ENCODE measurements at regions not wholly inside any gene's neighbourhood (a gene's known extent, or its start where the extent isn't known, plus 50 kb on each side); places are given as distances from the start of the nearest gene placed in this dataset.

DNA sequence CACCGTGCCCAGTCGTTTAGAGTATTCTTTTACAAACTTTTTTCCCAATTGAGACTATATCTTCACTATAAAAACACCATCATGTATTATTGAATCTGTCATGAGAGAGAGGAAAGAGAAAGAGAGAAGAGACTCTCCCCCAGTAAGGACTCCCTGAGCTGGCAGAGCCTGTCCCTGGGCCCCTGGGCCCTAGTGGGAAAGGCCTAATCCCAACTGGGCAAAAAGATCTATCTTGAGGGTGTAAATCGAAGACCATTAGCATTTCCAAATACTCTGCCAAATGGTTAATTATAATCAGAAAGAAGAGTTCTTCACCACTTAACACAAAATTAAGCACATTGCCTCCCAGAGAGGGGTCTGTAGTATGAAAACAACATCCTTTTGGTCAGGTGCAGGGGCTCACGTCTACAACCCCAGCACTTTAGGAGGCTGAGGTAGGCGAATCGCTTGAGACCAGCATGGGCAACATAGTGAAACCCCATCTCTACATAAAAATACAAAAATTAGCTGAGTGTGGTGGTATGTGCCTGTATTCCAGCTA is 108.2 kb downstream of the SKIDA1 start:
- Histone ChIP-seq H3K4me3 (ENCODE audit: low read length in 2 of 2) (no peak overlapping the region), H3K36me3 (ENCODE audit: control insufficient read depth in 1 of 2, insufficient read depth in 2 of 2, low read length in 1 of 2) (no peaks in the 10 kb centered on the region), H3K27me3 (ENCODE audit: control insufficient read depth in 1 of 2, insufficient read depth in 2 of 2, low read length in 1 of 2) (no peaks in the 10 kb centered on the region), H3K9me3 (ENCODE audit: control insufficient read depth, low read length) (no peaks in the 10 kb centered on the region), H3K27ac (ENCODE audit: low read depth in 1 of 2, low read length in 2 of 2) (no peak overlapping the region), H3K4me1 (ENCODE audit: control insufficient read depth in 1 of 2, insufficient read depth in 2 of 2, low read length in 2 of 2) (no peaks in the 10 kb centered on the region)
- 85 to 86% methylated on average over 6 of the region's 6 CpGs for WGBS, 2 donors
- DNase-seq (no peak), ATAC-seq (ENCODE audit: low FRiP score) (no peak)
- intact Hi-C loops (cut with DNase I): no loop called here

DNA sequence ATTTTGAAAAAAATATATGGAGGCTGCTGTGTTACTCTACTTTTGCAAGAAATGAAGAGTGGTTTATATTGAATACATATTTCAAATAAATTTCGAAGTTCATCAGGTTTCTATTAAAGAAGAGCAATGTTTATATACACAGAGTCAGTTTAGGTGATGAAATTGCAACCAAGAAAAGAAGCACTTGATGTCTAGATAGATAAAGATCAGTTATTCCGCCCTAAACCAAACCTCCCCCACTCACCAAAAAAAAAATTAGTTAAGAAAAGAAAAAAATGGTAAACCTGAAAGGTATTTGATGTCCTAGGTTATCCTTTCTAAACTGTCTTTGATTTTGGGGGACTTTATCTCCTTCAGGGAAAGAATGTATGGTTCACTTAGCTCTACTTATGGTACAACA is 111.8 kb downstream of the SKIDA1 start:
- 91 to 98% methylated on average over 2 of the region's 2 CpGs for WGBS, 2 donors
- ATAC-seq (ENCODE audit: low FRiP score) (no peak), DNase-seq (no peak)
- intact Hi-C loops (cut with DNase I): no loop called here
- H3K9me3 ChIP-seq (ENCODE audit: control insufficient read depth, low read length): no peaks in the 10 kb centered on the region
- H3K4me3 ChIP-seq (ENCODE audit: low read length in 2 of 2): no peak overlapping the region
- H3K4me1 ChIP-seq (ENCODE audit: control insufficient read depth in 1 of 2, insufficient read depth in 2 of 2, low read length in 2 of 2): no peaks in the 10 kb centered on the region
- H3K27ac ChIP-seq (ENCODE audit: low read depth in 1 of 2, low read length in 2 of 2): no peak overlapping the region
- H3K36me3 ChIP-seq (ENCODE audit: control insufficient read depth in 1 of 2, insufficient read depth in 2 of 2, low read length in 1 of 2): no peaks in the 10 kb centered on the region
- H3K27me3 ChIP-seq (ENCODE audit: control insufficient read depth in 1 of 2, insufficient read depth in 2 of 2, low read length in 1 of 2): no peaks in the 10 kb centered on the region

DNA sequence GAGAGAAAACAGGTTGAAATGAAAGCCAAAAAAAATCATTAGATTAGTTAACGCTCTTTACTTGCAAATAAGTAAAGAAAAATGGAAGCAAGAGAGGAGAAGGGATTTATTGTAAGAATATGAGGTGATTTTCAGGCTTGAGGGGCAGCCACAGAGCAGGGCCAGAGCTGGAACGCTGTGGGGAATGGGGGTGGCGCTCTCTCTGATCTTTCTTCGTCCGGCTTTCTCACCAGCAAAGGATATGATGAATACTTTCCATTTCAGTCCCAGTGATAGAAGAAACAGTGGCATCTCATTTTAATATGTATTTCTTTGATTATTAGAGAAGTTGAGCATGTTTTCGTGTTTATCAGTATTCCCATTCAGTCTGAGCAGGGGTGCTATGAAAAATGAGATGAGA is 112.2 kb downstream of the SKIDA1 start:
- H3K4me3 ChIP-seq (ENCODE audit: low read length in 2 of 2): no peak overlapping the region
- H3K27ac ChIP-seq (ENCODE audit: low read depth in 1 of 2, low read length in 2 of 2): no peak overlapping the region
- ATAC-seq (ENCODE audit: low FRiP score) (no peak), DNase-seq (no peak)
- WGBS, 2 donors: 88% methylated on average over 6 of the region's 6 CpGs
- H3K36me3 ChIP-seq (ENCODE audit: control insufficient read depth in 1 of 2, insufficient read depth in 2 of 2, low read length in 1 of 2): no peaks in the 10 kb centered on the region
- no peaks in the 10 kb centered on the region for H3K27me3 ChIP-seq (ENCODE audit: control insufficient read depth in 1 of 2, insufficient read depth in 2 of 2, low read length in 1 of 2)
- no peaks in the 10 kb centered on the region for H3K9me3 ChIP-seq (ENCODE audit: control insufficient read depth, low read length)
- intact Hi-C loops (cut with DNase I): no loop called here
- no peaks in the 10 kb centered on the region for H3K4me1 ChIP-seq (ENCODE audit: control insufficient read depth in 1 of 2, insufficient read depth in 2 of 2, low read length in 2 of 2)

DNA sequence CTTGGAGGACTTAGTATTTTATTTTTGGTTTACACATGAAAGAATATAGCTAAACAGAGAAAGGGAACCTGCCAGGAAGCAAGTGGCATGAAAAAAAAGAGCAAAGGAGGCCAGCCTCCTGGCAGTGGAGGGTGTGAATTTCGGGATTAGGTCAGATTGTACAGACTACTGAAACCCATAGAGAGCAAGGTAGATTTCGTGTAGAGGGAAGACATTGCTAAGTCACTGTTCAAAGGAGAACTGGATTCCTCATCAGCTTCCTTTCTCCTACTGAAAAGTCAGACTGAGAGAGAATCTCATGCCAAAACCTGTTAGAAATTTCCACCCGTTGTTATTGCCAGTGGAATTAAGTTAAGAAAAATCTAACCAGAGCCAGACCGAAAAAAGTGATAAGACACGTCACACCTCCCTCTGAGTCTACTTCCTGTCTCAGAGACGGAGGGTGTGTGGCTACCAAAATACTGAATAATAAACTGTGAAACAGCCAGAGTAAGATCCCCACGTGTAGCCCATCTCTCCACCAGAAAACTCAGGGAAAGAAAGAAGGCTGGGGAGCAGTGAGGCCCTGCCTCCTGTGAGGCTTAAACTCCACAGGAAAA is 118.8 kb downstream of the SKIDA1 start:
- 30 to 31% methylated on average over 7 of the region's 7 CpGs for WGBS, 2 donors
- ATAC-seq (ENCODE audit: low FRiP score): no peak

DNA sequence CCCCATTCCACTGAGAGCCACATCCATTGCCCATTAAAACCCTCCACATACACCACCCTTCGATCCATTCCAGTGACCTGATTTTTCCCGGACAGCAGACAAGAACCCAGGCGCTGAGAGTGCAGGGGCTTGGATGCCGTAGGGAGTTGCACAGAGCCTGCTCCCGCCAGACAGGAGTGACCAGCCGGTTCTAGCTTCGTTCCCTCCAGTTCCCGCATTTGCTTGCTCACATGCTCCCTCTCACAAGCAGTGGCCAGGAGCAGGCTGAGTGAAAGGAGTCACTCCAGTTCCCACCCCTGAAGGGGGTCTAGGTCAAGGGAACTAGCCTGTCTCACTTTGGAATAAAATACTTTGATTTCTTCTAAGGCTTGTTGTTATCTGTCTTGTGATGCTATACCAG is 119.5 kb downstream of the SKIDA1 start:
- Histone ChIP-seq H3K4me3 (ENCODE audit: low read length in 2 of 2) (no peak overlapping the region), H3K9me3 (ENCODE audit: control insufficient read depth, low read length) (no peaks in the 10 kb centered on the region), H3K4me1 (ENCODE audit: control insufficient read depth in 1 of 2, insufficient read depth in 2 of 2, low read length in 2 of 2) (no peaks in the 10 kb centered on the region), H3K36me3 (ENCODE audit: control insufficient read depth in 1 of 2, insufficient read depth in 2 of 2, low read length in 1 of 2) (no peaks in the 10 kb centered on the region), H3K27ac (ENCODE audit: low read depth in 1 of 2, low read length in 2 of 2) (no peak overlapping the region), H3K27me3 (ENCODE audit: control insufficient read depth in 1 of 2, insufficient read depth in 2 of 2, low read length in 1 of 2) (no peaks in the 10 kb centered on the region)
- ATAC-seq (ENCODE audit: low FRiP score) (no peak), DNase-seq (no peak)
- intact Hi-C loops (cut with DNase I): loop anchor here in 1 of 2 donors (10.0 kb wide), 1 partner anchor 71 kb away; no protein-coding TSS in a partner anchor
- 79 to 85% methylated on average over 8 of the region's 8 CpGs for WGBS, 2 donors

More for the DNA sequence above, 118.8 kb downstream of the SKIDA1 start:
- Histone ChIP-seq H3K4me3 (ENCODE audit: low read length in 2 of 2) (no peak overlapping the region), H3K4me1 (ENCODE audit: control insufficient read depth in 1 of 2, insufficient read depth in 2 of 2, low read length in 2 of 2) (no peaks in the 10 kb centered on the region), H3K27ac (ENCODE audit: low read depth in 1 of 2, low read length in 2 of 2) (no peak overlapping the region), H3K9me3 (ENCODE audit: control insufficient read depth, low read length) (no peaks in the 10 kb centered on the region), H3K27me3 (ENCODE audit: control insufficient read depth in 1 of 2, insufficient read depth in 2 of 2, low read length in 1 of 2) (no peaks in the 10 kb centered on the region), H3K36me3 (ENCODE audit: control insufficient read depth in 1 of 2, insufficient read depth in 2 of 2, low read length in 1 of 2) (no peaks in the 10 kb centered on the region)
- no peak for DNase-seq
- intact Hi-C loops (cut with DNase I): loop anchor here in 1 of 2 donors (10.0 kb wide), 1 partner anchor 72 kb away; no protein-coding TSS in a partner anchor

DNA sequence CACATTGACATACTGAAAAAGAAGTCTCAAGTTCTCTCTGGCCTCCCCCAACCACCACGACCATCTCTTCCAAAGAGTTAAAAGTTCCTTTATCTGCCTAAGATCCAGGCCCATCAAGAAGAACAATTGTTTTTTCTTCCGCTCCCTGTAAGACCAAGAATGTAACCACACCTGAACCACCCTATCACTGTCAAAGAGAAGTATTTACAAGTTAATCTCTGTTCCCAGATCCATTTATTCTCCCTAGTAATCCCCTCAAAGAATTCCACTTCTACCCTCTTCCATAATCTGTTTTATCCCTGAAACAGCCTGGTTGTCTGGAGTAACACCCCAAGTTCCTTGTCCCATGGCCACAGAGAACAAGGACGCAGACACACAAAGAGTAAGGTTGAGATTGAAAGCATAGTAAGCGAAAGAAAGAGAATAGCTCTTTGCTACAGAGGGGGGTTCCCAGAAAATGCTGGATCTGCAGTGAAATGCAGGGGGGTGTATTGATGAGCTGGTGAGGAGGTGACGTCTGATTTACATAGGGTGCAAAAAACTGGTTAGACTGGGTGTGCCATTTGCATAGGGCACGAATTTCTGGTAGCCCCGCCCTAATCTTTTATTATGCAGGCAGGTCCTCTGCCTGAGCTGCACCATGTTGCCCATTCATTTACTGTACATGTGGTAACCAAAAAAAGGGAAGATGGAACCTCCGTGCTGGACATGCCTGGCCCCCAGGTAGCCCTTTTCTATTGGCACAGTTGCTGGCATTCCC is 122.0 kb downstream of the SKIDA1 start:
- no peaks in the 10 kb centered on the region for H3K36me3 ChIP-seq (ENCODE audit: control insufficient read depth in 1 of 2, insufficient read depth in 2 of 2, low read length in 1 of 2)
- 94 to 95% methylated on average over 8 of the region's 8 CpGs for WGBS, 2 donors
- H3K27ac ChIP-seq (ENCODE audit: low read depth in 1 of 2, low read length in 2 of 2): no peak overlapping the region
- DNase-seq (no peak), ATAC-seq (ENCODE audit: low FRiP score) (no peak)
- H3K4me3 ChIP-seq (ENCODE audit: low read length in 2 of 2): no peak overlapping the region
- intact Hi-C loops (cut with DNase I): loop anchor here in 1 of 2 donors (10.0 kb wide), 1 partner anchor 69 kb away; no protein-coding TSS in a partner anchor
- H3K4me1 ChIP-seq (ENCODE audit: control insufficient read depth in 1 of 2, insufficient read depth in 2 of 2, low read length in 2 of 2): no peaks in the 10 kb centered on the region
- H3K9me3 ChIP-seq (ENCODE audit: control insufficient read depth, low read length): no peaks in the 10 kb centered on the region
- no peaks in the 10 kb centered on the region for H3K27me3 ChIP-seq (ENCODE audit: control insufficient read depth in 1 of 2, insufficient read depth in 2 of 2, low read length in 1 of 2)

DNA sequence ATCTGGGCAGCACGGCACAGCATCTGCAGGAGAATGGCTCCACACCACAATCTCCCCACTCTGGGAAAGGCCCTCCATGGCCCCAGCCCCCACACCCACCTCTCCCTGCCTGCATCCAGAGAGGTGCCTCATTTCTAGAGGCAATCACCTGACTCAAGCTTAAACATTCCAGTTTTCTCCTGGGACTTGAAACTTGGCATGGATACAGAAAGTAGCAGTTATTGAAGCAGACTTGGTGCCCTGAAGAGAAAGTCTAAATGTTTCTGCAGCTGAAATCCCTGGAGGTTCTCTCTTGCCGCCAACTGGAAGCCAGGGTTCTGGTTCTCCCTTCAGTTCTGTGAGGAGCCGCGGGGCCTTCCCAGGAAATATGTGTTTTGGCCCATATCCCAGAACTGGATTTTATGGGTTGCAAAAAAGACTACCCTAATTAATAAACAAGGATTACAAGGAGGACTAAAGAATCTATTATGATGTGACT is 122.8 kb downstream of the SKIDA1 start:
- Histone ChIP-seq H3K4me3 (ENCODE audit: low read length in 2 of 2) (no peak overlapping the region), H3K27me3 (ENCODE audit: control insufficient read depth in 1 of 2, insufficient read depth in 2 of 2, low read length in 1 of 2) (no peaks in the 10 kb centered on the region), H3K9me3 (ENCODE audit: control insufficient read depth, low read length) (no peaks in the 10 kb centered on the region), H3K27ac (ENCODE audit: low read depth in 1 of 2, low read length in 2 of 2) (no peak overlapping the region), H3K36me3 (ENCODE audit: control insufficient read depth in 1 of 2, insufficient read depth in 2 of 2, low read length in 1 of 2) (no peaks in the 10 kb centered on the region), H3K4me1 (ENCODE audit: control insufficient read depth in 1 of 2, insufficient read depth in 2 of 2, low read length in 2 of 2) (no peaks in the 10 kb centered on the region)
- intact Hi-C loops (cut with DNase I): loop anchor here in 1 of 2 donors (10.0 kb wide), 1 partner anchor 68 kb away; no protein-coding TSS in a partner anchor
- DNase-seq (no peak), ATAC-seq (ENCODE audit: low FRiP score) (no peak)
- WGBS, 2 donors: 24 to 25% methylated on average over 4 of the region's 4 CpGs

DNA sequence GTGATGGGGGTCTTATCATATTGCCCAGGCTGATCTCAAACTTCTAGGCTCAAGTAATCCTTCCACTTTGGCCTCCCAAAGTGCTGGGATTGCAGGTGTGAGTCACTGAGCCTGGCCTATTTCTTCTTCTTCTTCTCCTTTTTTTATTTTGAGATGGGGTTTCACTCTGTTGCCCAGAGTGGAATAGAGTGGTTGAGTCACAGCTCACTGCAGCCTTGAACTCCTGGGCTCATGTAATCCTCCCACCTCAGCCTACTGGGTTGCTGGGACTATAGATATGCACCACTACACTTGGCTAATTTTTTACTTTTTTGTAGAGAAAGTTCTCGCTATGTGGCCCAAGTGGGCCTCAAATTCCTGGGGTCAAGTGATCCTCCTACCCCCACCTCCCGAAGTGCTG is 124.3 kb downstream of the SKIDA1 start:
- no peaks in the 10 kb centered on the region for H3K36me3 ChIP-seq (ENCODE audit: control insufficient read depth in 1 of 2, insufficient read depth in 2 of 2, low read length in 1 of 2)
- DNase-seq (no peak), ATAC-seq (ENCODE audit: low FRiP score) (no peak)
- intact Hi-C loops (cut with DNase I): loop anchor here in 1 of 2 donors (10.0 kb wide), 1 partner anchor 66 kb away; no protein-coding TSS in a partner anchor
- H3K27ac ChIP-seq (ENCODE audit: low read depth in 1 of 2, low read length in 2 of 2): no peak overlapping the region
- WGBS, 2 donors: 96 to 99% methylated on average over 2 of the region's 2 CpGs
- H3K27me3 ChIP-seq (ENCODE audit: control insufficient read depth in 1 of 2, insufficient read depth in 2 of 2, low read length in 1 of 2): no peaks in the 10 kb centered on the region
- no peaks in the 10 kb centered on the region for H3K9me3 ChIP-seq (ENCODE audit: control insufficient read depth, low read length)
- no peaks in the 10 kb centered on the region for H3K4me1 ChIP-seq (ENCODE audit: control insufficient read depth in 1 of 2, insufficient read depth in 2 of 2, low read length in 2 of 2)
- no peak overlapping the region for H3K4me3 ChIP-seq (ENCODE audit: low read length in 2 of 2)
